HG02852 (cell line): ENCODE measurements at regions not wholly inside any gene's neighbourhood (a gene's known extent, or its start where the extent isn't known, plus 50 kb on each side); places are given as distances from the start of the nearest gene placed in this dataset.
"Not testable (repeated sequence)": the region's sequence is repeated elsewhere in the genome, so short reads cannot be mapped to it uniquely, and the experiment has no call there.

ENCODE experiments used
- ATAC-seq: cut with Tn5 transposase; IDR thresholded peaks from one replicate; pipeline ENCODE4 v1.9.1; 2021; ENCODE audit warnings: mild to moderate bottlenecking, moderate library complexity; ENCODE audit not compliant: unreplicated experiment

GRCh38 chr2:105691947-105692390, 52.7 kb upstream of the NCK2 start:
- ATAC-seq = peak; percentile 90

- no peak for ATAC-seq
Observed at GRCh38 chr2:105690566-105690965, 54.1 kb upstream of the NCK2 start.

GRCh38 chr2:105689484-105689883, 55.2 kb upstream of the NCK2 start:
- no peak for ATAC-seq

- ATAC-seq = no peak
Observed at GRCh38 chr2:105688946-105689345, 55.8 kb upstream of the NCK2 start.

- no peak for ATAC-seq
Observed at GRCh38 chr2:105686588-105686987, 58.1 kb upstream of the NCK2 start.

GRCh38 chr2:105683011-105683492, 61.7 kb upstream of the NCK2 start:
- no peak for ATAC-seq

GRCh38 chr2:105682401-105682800, 62.3 kb upstream of the NCK2 start:
- no peak for ATAC-seq

- ATAC-seq = no peak
Observed at GRCh38 chr2:105681927-105682326, 62.8 kb upstream of the NCK2 start.

GRCh38 chr2:105680357-105680756, 64.4 kb upstream of the NCK2 start:
- ATAC-seq = no peak

- no peak for ATAC-seq
Observed at GRCh38 chr2:105678346-105678745, 66.4 kb upstream of the NCK2 start.

- no peak for ATAC-seq
Observed at GRCh38 chr2:105677901-105678300, 66.8 kb upstream of the NCK2 start.

GRCh38 chr2:105675841-105676240, 68.9 kb upstream of the NCK2 start:
- ATAC-seq = no peak

- ATAC-seq = no peak
Observed at GRCh38 chr2:105674859-105675541, 69.7 kb upstream of the NCK2 start.

- ATAC-seq = no peak
Observed at GRCh38 chr2:105674401-105674800, 70.3 kb upstream of the NCK2 start.

GRCh38 chr2:105671156-105671555, 73.6 kb upstream of the NCK2 start:
- no peak for ATAC-seq

GRCh38 chr2:105669384-105669891, 75.3 kb upstream of the NCK2 start:
- no peak for ATAC-seq

GRCh38 chr2:105665480-105665879, 79.2 kb upstream of the NCK2 start:
- no peak for ATAC-seq

- ATAC-seq = no peak
Observed at GRCh38 chr2:105660489-105660888, 84.2 kb upstream of the NCK2 start.

- ATAC-seq = not testable (repeated sequence)
Observed at GRCh38 chr2:105655723-105656606, 88.7 kb upstream of the NCK2 start.

GRCh38 chr2:105655244-105655643, 89.5 kb upstream of the NCK2 start:
- no peak for ATAC-seq

GRCh38 chr2:105654474-105655004, 90.2 kb upstream of the NCK2 start:
- no peak for ATAC-seq

GRCh38 chr2:105653302-105653701, 91.4 kb upstream of the NCK2 start:
- ATAC-seq = no peak
